HUDEP-2 (cell line): ENCODE measurements at regions not wholly inside any gene's neighbourhood (a gene's known extent, or its start where the extent isn't known, plus 50 kb on each side); places are given as distances from the start of the nearest gene placed in this dataset.

Source experiments
- DNase-seq, 76 experiments: peaks; one replicate each; lab custom pipeline; 2025; ENCODE audit not compliant: unreplicated experiment in 76 of 76; lab: John Stamatoyannopoulos, UW

DNA sequence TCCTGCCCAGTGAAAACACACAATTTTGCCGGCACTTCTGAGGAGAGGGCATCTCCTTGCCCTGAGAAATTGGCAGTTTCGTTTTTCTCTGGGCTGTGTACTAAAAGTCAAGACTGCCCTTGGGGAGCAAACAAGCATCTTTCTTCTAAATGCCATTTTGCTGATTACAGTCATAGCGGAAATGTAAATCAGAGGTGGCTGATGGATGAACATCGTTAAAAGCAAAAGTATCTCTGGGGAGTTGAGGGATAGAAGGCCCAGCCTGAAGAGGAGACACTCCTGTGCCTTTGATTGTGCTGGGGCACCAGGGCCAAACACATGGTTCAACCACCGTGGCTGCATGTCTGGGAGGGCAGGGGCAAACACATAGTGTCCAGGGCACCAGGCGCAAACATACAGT, 49.8 kb downstream of the ABCC12 start:
- no peak for DNase-seq

DNA sequence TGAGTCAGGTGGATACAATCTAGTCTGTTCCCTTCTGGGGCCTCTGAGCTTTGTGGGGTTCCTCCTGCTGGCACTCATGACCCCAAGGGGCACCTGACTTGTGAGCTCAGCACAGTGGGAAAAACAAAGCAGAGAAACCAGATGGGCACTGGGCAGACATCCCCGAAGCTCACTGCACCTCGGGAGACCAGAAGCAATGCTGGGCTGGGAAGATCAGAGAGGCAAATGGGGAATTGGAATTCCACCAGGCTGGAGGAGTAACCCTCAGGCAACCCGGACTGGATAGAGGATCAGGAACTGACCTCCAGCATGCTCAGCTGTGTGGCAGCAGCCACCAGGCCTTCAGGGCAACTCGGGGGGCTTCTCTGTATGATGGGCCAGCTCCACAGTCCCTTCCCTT, 50.3 kb downstream of the ABCC12 start:
- no peak for DNase-seq

DNA sequence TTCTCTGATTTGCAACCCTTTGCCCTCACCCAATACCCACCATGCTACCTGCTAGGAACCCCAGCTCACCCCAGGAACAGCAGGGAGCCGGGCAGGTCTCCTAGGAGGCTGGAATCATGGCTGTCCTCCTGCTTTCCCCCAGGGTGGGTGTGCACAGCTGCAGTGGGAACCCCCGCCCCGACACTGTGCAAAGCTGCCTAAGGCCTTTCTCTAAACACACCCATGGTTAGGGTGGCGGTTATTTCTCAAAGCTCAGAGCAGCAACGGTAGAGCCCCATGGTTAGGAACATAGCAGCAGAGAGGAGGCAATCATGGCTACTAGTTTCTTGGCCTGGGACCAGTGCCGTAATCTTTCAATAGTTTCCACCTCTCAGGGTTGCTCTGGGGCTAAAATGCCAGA, 52.2 kb downstream of the ABCC12 start:
- no peak for DNase-seq

DNA sequence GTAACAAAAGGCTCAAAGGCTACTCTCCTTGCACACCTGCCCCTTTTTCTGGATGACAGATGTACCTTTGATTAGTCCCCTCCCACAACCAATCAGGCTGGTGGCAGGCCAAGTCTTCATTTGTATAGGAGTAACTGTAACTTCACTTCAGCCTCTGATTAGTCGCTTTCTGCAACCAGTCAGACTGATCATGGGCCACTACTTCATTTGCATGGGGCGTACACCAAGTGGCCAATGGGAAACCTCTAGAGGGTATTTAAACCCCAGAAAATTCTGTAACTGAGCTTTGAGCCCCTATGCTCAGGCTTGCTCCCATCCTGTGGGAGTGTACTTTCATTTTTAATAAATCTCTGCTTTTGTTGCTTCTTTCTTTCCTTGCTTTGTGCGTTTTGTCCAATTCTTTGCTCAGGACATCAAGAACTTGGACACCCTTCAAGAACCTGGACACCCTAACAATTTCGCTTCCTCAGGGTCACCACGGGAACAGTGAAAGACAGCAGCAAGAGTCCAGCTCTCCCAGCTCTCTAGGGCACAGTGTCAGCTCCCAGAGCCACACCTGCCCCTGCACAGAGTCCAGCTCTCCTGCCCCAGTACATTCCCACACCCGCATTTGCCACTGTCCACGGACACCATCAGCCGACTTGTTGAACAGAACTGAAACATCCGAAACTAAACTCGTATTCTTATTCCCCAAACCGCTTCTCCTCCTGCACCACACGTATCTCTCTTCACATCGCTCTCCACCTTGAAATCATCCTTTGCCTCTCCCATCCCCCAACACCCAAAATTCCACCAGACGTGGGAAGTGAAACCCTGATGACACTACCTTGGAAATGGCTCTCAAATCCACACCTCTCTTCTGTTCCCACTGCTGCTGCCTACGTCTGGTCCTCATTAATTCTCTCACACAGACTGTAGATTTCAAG, 53.4 kb downstream of the ABCC12 start:
- no peak for DNase-seq

DNA sequence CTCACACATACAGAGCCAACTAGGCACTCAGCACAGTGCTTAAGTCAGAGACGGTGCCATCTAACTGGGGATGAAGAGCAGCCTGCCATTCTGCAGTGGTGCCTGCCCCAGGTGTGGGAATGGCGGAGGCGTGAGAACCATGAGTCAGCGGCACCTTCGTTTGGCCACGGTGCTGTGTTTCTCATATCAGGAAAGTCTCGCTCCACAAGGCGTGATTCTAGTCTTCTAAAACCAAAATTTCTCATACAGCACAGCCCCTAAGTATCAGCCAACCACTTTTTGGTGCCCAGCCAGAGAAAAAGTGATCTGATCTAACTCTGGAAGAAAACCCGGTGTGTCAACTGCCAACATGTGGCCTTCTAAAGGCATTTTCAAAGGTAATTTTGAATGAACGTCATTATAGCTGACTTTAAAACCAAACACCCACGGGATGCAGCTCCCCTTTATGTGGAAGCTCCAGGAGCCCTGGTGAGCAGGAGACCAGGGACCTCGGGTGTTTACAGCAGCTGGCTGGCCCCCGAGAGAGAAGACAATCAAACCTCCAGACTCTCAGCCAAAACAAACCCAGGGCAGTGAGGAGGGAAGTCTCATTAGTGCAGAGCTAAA, 54.6 kb downstream of the ABCC12 start:
- no peak for DNase-seq

DNA sequence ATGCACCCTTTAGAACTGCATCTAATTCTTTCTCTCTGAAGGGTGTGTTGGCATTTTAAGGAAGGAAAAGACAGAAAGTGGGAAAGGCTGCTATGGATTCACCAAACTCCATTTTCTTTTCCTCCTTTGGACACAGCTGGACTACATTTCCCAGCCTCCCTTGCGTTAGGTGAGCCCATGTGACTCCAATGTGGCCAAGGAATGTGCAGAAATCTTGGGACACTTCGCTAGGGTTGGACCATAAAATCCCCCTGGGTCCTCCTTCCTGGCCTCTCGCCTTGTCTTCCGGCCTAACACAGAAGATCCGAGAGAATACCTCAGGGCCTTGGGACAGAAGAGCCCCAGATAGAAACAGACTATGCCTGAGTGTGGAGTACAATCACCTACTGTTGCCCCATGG, 56.3 kb downstream of the ABCC12 start:
- no peak for DNase-seq

DNA sequence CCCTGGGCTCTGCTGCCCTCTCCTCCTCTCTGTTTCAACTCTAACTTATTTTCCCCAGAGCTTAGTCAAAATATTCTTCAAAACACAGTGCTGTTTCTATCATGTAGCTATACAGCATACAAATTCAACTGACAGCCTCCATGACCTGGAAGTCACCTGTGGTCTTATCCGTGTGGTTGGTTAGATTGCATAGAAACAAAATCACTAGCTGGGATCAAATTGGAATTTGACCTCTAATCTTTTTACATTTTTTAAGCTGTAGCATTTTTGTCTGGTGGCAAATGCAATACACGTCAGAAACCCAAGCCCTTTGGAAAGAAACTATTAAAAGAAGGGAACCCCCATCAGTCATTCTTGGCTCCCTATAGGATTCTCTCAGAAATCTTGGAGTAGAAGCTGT, 57.3 kb downstream of the ABCC12 start:
- no peak for DNase-seq

DNA sequence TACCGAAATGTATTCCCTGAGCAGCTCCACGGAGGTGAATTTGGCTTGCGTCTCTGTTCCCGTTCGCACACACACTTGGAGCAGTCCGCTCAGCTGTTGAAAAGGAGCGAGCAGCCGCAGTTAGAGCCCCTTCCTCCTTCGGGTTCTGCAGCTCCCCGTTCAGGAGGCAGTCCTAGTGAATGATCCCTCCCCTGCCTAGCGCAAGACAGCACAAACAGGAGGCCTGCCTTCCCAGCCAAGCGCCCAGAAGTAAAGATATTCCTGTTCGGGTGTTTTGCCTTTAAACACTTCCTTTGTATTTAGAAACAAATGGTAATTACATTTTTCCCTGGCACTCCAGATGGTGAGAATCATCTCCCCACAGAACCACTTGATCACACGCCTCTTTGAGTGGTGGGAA, 64.7 kb downstream of the ABCC12 start:
- DNase-seq, result no peak

DNA sequence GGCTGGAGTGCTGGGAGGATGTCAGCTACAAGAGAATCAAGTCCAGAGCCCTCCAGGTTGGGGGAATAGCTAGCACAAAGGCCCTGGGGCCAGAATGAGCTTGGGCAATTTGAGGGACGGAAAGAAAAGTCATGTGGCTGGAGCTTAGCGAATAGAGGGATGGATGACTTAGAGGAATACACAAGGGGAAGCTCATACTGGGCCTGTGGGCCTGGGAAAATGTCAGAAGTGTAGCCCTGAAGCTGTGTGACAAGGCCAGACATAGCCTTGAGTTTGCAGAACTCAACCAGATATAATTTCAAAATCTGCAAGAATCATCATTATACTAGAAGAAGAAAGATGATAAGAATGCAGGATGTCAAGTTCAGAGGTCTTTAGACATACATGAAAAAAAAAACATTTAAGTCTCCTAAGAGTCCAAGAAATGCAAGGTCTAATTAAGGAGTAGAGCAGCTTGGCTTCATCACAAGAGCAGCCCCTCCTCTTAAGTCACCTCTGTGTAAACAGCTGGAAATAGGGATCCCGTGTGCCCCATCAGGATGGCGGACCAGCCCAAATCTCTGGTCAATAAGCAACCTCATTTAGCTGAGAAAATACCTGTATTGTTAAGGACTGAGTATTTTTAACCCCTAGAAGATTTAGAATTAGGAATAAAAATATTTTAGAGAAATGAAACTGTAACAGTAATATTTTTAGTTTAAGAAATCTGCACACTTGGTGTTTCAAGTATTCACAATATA, 66.6 kb downstream of the ABCC12 start:
- DNase-seq, result no peak

DNA sequence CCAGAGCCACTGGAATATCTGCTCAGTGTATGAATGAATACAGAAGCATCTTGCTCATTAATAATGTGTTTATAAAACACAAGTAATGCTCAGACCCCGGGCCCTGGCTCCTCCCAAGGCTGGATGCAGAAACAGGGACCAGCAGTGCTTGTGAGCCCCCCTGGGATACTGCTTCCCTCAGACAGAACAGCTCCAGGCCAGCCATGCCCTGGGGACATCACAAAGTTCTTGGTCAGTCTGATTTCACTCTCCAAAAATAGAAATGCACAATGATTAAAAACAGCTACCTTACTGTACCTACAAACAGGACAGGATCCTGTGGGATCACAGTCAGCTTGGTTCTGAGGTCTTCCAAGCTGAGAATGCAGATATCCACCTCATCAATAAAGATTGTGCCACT, 68.2 kb downstream of the ABCC12 start:
- no peak for DNase-seq

DNA sequence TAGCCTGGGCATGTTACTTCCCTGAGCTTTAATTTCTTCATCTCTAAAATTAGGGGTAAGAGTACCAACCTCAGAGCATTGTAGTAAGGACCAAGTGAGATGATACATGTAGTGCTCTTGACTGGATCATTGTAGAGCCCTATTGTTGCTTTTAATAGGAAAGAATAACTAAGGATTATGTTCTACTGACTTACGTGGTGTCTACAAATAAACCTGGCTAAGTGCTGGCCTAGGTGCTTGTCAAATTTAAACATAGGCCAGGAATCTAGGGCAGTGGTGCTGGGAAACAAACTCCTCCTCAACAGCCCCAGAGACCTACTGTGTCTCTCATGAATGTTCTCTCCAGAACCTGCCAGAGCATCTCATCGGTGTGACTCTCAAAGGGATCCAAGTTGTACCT, 69.4 kb downstream of the ABCC12 start:
- DNase-seq, result no peak

DNA sequence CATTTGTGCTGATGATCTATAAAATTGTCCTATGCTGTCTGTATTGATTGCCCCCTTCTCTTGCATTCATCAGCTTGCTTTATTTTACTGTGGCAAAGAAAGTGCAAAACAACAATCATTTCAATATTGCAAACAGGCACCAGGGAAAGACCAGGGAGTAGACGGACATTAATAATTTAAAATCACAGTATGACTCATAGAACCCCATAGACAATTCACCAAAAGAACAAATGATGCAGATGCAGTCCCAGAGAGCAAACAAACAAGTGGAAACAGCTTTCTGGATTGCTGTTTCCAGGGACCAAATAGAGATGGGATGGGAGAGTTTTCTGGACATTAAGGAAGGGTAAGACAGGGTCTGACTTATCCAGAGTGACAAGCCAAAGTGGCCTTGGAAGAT, 70.1 kb downstream of the ABCC12 start:
- DNase-seq, result no peak

DNA sequence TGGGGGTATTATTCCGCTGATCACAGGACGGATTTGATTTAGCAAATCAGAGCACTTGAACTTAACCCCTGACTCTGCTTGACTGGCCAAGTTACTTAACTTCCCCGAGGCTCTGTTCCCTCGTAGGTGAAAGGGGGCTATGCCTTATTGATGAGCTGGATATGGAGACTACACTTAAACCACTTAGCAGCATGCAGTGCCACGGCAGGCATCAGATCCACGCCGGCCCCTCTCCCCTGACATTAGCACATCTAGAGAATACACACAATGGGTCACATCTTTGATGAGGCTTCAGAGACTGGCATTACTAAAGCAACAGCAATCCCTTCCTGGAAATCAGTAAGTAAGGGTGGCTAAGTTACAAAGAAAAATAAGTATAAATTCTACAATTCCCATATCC, 71.0 kb downstream of the ABCC12 start:
- no peak for DNase-seq

DNA sequence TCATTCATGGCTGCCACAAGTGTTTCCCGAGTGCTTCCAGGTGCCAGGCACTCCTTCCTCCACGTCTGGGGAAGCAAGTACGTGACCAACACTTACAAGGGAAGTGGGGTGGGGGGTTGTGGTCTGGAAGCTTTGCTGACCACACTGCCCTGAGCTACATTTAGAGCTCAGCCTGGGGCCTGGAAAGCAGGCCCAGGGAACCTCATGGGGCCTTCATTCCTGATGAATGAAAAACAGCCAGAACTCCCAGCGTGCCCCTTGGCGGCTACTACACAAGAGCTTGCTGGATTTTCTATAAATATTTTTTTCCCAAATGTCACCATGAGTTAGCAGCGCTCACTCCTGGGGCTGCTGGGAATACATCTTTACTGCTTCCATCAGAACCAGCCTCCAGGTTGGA, 73.3 kb downstream of the ABCC12 start:
- no peak for DNase-seq

DNA sequence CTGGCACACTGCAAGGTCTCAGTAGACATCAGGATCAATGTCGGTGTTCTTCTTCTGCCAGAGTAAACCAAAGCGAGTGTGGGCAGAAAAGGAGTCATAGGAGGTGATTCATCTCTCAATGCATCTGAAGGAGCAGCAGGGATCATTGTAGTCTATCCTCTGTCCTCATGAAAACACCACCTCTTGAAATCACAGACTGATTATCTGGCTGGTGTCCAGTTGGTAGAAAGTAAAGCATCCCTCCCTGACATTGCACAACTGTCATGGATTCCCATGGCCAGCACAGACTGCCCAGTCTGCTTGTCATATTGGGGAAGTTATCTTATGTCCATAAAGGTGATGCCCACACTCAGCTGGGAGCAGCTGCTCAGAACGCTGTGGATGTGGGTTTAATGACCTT, 74.1 kb downstream of the ABCC12 start:
- no peak for DNase-seq

DNA sequence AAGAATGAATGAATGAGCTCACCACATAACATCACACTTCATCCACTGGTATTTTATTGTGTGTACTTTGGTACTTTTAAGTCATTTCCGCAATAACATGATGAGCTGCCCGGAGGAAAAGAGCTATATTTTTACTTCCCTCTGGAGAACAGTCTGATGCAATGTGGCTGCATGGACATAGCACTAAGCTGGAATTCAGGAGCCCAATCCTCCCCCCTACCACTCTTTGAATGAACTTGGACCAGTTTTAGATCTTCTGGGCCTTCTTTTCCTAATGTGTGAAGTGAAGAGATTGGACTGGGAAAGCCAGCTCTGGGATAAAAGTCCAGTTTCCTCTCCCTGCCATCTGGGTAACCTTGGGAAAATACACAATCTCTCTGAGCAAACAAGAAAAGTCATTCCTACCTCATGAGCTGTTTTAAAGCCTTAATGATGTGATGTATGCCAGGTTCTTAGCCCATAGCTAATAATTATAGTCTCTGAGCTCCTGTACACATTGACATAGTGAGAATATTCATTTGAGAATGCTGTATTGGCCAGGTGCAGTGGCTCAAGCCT, 79.3 kb downstream of the ABCC12 start:
- no peak for DNase-seq

DNA sequence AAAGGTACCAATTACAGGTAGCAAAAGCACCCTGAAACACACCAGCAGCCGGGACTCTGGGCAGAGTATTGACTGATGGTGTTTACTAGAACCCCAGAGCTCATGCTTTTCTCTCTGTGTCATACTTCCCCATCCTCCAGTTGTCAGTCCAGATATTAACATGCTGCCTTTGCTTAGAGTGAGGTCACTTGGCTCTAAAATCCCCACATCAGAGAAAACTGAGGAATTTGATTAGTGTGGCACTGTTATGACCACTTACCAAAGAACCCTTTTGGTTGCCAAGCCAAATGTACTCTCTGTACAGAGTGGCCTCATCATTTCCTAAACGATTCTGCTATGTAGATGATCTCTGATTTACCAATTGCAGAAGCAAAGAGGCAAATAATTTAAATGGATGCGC, 80.4 kb downstream of the ABCC12 start:
- DNase-seq, result no peak

DNA sequence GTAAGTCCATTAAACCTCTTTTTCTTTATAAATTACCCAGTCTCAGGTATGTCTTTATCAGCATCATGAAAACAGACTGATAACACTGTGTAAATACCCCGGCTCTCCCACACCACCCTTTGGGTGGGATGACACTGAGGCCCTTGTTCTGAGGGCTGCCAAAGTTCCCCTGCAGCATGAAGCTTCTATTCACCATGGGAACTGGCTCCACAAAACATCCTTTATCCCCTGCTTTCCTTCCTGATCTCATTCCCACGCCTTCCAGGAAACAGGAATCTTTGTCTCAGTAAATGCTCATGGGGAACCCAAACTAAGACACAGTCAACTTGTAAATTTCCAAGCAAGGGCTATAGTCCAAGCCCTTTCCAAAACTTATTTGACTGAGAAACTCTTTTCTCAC, 88.4 kb downstream of the ABCC12 start:
- DNase-seq, result no peak

DNA sequence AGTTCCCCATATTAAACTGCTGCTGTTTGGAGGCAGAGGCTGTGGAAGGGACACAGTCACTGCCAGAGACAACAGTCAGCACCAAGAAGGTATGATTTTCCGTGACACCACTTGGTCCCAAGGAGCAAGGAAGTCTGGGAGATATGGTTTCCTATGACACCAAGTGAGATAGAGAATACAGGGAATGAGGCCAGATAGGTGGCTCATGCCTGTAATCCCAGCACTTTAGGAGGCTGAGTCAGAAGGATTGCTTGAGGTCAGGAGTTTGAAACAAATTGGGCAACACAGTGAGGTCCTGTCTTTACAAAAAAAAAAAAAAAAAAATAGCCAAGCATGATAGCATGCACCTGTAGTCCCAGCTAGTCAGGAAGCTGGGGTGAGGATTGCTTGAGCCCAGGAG, 90.8 kb downstream of the ABCC12 start:
- no peak for DNase-seq

DNA sequence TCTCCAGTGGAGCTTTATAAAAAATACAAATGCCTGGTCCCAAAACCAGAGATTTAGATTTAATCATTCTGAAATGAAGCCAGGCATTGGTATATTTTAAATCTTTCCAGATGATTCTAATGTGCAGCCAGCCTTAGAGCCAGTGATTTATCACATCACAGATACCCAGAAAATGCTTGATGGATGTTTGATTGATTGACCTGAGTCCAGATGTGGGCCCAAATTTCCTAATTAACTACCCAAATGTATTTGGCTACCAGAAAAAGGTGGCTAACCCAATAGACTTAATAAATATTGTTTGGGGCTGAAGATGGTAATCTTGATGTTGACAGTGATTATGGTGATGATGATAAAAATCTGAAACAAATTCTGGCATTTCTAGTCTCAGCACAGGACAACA, 93.1 kb downstream of the ABCC12 start:
- no peak for DNase-seq

DNA sequence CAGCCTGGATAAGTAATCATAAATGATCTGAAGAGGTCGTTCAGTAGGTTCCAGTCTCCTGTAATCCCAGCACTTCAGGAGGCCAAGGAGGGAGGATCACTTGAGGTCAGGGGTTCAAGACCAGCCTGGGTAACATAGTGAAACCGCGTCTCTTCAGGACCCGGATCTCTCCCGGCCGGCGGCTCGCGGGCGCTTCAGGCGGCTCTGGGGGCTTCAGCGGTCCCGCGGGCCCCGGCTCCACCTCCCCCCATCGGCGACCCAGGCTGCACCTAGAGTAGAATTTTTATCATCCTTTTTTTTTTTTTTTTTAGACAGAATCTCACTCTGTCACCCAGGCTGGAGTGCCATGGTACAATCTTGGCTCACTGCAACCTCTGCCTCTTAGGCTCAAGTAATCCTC, 95.9 kb downstream of the ABCC12 start:
- no peak for DNase-seq
